SH-SY5Y (cell line): ENCODE measurements at regions not wholly inside any gene's neighbourhood (a gene's known extent, or its start where the extent isn't known, plus 50 kb on each side); places are given as distances from the start of the nearest gene placed in this dataset.

ENCODE experiments used
- GATA2 ChIP-seq: IDR thresholded peaks from 2 replicates; pipeline ENCODE4 v1.6.1; 2011; ENCODE audit warnings: mild to moderate bottlenecking, low read depth, low read length
- GATA3 ChIP-seq: IDR thresholded peaks from 2 replicates; pipeline ENCODE4 v1.6.1; 2011; ENCODE audit warnings: low read depth, mild to moderate bottlenecking, low read length, moderate library complexity

- TF ChIP-seq GATA2 (no peak), GATA3 (no peak)
Measured at GRCh38 chr14:87050421-87050820, 942.6 kb downstream of the GALC start.
